GM19372 (cell line): ENCODE measurements at regions not wholly inside any gene's neighbourhood (a gene's known extent, or its start where the extent isn't known, plus 50 kb on each side); places are given as distances from the start of the nearest gene placed in this dataset.
"Not testable (repeated sequence)": the region's sequence is repeated elsewhere in the genome, so short reads cannot be mapped to it uniquely, and the experiment has no call there.

Experiments used
- ATAC-seq: cut with Tn5 transposase; IDR thresholded peaks from one replicate; pipeline ENCODE4 v1.9.1; 2021; ENCODE audit warnings: mild to moderate bottlenecking, low read depth, moderate library complexity; ENCODE audit not compliant: unreplicated experiment

- no peak for ATAC-seq
These were observed 248.8 kb upstream of the FZD8 start for GRCh38 chr10:35890676-35891495.

DNA sequence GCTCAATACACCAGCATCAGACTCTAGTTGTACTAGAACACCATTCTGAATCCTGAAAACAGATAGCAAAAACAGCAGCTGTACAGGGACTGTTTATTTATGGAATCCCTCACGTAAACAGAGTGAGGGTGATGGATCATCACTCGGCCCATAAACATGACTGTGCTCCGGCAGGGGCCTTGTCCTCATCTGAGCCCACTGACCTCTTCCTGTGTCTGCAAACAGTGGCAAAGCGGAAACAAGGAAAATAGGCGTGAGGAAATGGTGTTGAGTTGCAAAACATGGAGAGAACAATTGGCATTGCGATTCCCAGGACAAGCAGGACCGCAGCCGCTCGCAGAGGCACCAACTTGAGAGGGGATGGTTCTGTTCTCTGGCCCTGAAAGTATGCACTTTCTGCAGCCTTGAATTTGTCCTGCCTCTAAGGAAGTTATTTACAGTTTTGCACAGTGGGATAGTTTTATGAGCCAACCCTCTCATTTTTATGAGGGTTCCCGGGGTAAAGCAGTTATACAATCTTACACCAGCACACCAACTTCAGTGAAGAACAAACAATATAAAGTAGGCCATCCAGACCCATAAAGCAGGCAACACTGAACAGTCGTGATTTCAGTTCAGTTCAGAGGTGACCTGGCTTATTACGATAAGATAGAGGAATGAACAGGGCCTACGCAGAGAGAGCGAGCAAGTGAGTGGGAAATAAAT lies 248.0 kb upstream of the FZD8 start:
- ATAC-seq = no peak

GRCh38 chr10:35889226-35889625 lies 247.1 kb upstream of the FZD8 start:
- ATAC-seq = no peak

DNA sequence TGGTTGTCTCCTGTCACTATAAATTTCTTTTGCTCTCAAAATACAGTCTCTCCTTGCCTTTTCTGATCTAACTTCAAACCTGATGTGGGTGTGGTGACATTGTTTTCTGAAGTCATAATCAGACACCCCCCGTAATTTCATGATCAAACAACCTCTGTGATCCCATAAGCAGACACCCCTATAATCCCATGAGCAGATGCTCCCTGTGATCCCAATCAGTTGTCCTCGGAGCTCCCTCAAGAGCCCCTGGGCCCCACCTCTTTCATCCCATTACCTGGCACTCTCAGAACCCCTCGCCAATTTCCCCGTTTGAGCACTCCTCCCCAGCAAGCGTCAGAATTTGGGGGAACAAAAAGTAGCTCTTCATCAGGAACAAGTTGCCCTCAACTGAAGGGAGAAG lies 246.3 kb upstream of the FZD8 start:
- ATAC-seq = no peak

DNA sequence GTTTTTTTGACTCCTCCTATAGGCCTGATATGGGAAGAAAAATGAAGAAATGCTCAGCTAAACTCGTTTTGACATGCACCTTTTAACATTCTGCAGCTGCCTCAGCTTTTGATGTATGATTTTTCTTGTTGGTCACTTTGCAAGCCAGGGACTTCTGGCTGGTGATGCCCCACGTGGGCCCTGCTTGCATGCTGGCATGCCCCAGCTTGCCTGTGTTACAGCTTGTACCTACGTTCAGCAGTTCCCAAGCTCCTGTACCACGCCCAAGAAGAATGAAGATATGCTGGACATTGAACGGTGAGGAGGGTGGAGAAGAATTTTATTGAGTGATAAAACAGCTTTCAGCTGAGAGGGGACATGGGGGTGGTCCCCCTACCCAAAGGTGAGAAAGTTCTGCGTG lies 245.6 kb upstream of the FZD8 start:
- ATAC-seq = no peak

DNA sequence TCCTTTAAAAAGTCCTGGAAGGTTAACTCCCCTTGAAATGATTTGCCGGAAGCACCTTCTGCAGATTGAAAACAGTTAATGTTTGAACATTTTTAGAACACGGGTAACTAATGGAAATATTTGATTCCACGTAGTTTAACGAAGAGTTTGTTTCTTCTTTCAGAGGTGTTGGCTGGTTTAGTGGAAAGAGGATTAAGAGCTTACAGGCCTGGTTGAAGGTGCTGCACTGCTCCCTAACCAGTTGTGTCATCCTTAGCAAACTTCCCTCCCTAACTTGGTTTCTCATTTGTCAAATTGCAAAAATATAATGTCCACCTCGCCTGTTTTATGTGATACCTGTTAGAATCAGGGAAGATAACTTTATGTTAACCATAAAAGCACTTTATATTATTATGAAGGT lies 243.0 kb upstream of the FZD8 start:
- ATAC-seq = no peak

DNA sequence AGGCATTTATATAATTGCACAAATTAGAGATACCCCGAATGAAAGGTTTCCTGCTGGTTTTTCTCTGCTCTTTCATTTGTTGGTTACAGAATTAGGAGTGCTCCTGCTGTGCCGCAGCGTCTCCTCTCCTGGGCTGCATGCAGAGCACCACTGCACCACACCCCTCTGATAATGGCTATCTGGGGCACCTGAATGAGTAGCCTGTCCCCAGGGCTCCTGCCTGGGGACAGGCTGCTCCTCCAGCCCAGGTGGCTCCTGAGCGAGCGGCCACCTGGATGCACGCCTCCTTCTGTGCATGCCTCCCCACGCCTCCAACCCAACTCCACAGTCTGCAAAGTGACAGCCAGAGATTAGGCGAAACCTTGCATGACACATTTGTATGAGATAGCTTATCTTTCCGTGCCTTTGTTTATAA lies 242.6 kb upstream of the FZD8 start:
- ATAC-seq = no peak

DNA sequence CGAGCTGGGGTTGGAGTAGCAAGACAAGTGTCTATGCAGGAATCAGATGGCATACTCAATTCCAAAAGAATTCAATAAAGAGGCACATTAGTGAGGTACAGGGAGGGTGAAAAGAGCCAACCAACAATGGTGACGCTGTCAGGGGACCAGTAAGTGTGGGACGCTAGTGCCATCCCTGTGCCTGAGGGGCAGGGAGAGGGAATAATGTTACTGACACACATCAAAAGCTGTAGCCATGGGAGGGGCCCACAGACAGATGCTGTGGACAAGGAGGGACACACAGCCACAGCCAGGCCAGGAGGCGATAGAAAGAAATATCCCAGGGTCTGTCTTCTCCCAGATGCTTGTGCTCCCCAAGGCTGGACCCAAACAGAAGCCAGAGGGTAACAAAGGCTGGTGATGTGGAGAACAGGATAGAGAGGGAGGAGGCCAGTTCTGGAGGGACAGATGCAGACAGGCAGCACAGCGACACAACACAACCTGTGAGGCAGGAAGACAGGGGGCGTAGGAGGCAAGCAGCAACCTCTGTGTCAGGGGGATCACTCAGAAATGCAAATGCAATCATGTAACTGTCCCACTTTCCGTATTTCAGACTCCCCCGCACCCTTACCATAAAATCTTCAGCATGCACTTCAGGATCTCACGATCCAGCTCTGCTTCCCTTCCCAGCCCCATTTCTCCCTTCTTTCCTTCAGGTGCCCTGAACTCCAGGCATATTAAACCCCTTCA lies 240.5 kb upstream of the FZD8 start:
- ATAC-seq = no peak

GRCh38 chr10:35881320-35881719 lies 239.2 kb upstream of the FZD8 start:
- ATAC-seq = no peak

DNA sequence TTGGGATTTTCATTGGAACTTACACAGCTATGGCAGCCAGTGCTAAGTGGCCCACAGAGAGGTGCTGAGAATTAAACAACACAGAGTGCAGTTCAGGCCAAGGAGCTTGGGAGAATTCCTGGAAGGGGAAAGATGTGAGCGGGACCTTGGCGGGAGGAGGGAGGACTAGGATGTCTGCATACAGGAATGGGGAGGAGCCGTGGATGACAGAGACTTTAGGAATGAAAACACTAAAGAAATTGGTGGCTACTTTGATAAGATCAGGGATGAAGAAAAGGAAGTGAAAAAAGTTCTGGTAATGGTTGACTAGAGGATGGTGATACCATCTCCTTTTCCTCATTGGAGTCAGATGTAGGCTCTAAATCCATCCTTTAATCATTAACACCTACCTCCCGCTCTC lies 234.2 kb upstream of the FZD8 start:
- ATAC-seq = no peak

- no peak for ATAC-seq
These were observed 233.1 kb upstream of the FZD8 start for GRCh38 chr10:35875016-35875676.

DNA sequence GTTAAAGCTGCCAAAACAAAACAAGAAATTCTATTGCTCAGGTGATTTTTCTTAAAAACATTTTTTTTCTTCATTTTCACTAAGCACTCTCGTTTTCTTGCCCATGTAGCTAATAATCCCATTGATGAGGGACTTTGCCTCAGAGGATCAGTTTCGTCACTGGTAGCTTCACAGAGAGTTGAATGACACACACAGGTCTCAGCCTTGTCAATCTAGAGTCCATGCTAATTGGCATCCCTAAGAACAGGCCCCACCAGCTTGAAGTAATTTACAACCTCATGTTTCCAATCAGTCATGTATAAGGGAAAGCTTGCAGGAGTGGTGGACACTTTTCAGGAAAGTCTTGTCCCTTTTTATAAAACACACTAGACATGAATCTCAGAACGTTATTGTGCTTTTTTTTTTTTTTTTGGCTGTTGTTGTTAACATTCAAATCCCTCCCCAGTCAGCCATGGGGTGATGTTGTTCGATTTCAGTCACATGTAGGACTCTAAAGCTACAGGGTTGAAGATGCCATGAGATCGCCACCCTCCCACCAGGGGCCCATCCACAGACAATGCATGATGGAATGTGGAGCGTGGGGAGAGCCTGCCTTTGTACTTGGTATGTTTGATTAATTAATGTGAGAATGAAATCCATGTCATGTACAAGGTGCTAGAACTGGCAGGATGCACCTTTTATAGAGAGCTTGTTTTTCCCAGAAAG lies 232.4 kb upstream of the FZD8 start:
- ATAC-seq = no peak

GRCh38 chr10:35872671-35873070 lies 230.6 kb upstream of the FZD8 start:
- no peak for ATAC-seq

DNA sequence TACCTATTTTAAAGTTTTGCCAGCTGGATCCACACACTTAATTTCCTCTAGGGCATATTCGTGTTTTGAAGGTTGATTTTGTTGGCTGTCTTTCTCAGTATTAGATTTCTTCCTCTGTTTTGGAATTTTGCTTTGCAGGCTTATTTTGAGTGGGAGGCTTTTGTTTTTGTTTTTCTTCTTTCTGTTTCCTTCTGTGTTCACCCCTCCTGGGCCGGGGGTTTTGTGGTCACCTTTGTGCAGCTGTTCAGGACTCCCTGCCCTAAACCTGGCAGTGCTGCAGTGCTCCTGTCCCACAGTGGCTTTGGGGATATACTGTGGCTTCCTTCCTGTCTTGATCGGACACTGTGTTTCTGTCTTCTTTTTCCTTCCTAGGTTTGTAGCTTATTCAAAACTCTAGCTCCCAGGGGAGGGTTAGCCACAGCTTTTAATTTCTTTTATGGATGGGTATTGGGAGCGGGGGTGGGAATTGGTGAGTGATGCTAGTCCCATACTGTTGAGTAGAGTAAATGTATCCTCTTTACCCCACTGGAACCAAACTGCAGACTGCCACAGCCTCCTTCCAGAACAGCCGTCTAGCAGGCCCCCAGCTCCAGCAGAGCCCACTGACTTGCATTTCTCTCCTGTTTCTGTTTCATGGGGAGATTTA lies 228.7 kb upstream of the FZD8 start:
- no peak for ATAC-seq

- ATAC-seq = not testable (repeated sequence)
These were observed 216.7 kb upstream of the FZD8 start for GRCh38 chr10:35858676-35859283.

DNA sequence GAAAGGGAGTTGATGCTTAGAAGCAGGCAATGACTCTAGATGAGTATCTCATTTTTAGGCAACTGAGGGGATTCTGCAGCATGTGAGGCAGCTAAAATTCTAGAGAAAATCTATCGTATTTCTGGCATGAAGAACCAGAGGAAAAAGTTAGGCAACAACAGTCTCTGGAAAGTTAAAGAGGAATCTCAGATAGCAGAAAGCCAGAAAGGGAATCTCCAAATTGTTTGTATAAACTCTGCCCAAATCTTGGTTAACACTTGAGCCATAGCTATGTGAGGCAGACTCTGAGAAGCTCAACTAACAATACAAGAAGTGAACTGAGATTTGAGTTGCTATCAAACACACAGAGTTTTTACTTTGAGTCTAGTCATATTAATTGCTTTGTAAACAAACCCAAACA lies 215.8 kb upstream of the FZD8 start:
- no peak for ATAC-seq

DNA sequence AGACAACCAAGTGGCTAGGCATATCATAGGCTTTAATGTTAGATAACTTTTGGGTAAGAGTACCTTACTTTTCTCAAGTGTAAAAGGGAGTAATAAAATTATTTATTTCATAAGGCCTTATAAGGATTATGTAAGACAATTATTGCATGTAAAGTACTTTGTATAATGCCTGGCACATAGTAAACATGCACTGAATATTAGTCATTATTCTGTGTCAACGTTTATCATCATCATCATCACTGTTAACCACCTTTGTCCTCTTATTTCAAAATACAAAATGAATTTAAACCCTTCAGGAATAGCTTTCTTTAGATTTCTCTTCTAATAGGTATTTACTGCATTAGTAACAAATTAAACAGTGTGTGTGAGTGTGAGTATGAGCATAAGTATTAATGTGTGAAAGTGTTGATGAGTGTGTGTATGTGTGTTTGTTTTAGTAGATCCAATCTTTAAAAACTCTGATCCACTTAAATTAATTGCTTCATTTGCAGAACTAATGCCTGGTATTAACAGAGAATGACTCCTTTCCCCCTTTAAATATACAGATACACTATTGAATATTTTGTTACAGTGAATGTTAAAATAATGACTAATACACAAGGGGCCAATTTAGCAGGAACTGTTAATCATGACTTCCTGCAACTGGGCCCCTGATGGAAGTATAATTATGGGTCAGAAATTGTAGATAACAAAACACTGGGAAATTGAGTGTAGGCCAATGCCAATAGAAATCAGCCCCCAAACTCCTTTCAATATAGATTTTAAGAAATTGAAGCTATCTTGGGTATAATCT lies 213.3 kb upstream of the FZD8 start:
- no peak for ATAC-seq

GRCh38 chr10:35854661-35855060 lies 212.6 kb upstream of the FZD8 start:
- no peak for ATAC-seq

GRCh38 chr10:35852721-35853120 lies 210.6 kb upstream of the FZD8 start:
- ATAC-seq = no peak
